ENCODE measurements at regions not wholly inside any gene's neighbourhood (a gene's known extent, or its start where the extent isn't known, plus 50 kb on each side); places are given as distances from the start of the nearest gene placed in this dataset.

- no peak for TF ChIP-seq GABPA (IDR thresholded peaks at IDR 0.05 in 1 of 2, conservative IDR thresholded peaks at IDR 0.05 in 1 of 2)
- no peak for TF ChIP-seq RAD21 (IDR thresholded peaks at IDR 0.05)
These were observed 857.2 kb downstream of the BRINP3 start for GRCh38 chr1:189620471-189620870.

Measured in liver (tissue), 2 donors.